Tibial artery (tissue), 4 donors: ENCODE measurements at regions not wholly inside any gene's neighbourhood (a gene's known extent, or its start where the extent isn't known, plus 50 kb on each side); places are given as distances from the start of the nearest gene placed in this dataset.

Experiments
- DNase-seq, 2 donors: peaks; one replicate each; pipeline ENCODE4 v3.0.0-alpha.2; 2019
- H3K27ac ChIP-seq, 2 donors: fragments of 200-600 bp; sonication (generic) in 1 of 2; 1 replicate in 1 of 2; 2 replicates in 1 of 2; pipeline ENCODE4 v1.5.1; 2018 to 2019; ENCODE audit warnings: mild to moderate bottlenecking in 1 of 2
- H3K27me3 ChIP-seq, 2 donors: fragments of 200-600 bp; sonication (generic) in 1 of 2; one replicate each; pipeline versions ENCODE4 v1.5.1 to v1.6.0; 2016 to 2019
- H3K36me3 ChIP-seq, 3 donors: fragments of 200-600 bp; sonication (generic) in 2 of 3; one replicate each; pipeline ENCODE4 v1.5.1; 2016 to 2019; ENCODE audit warnings: mild to moderate bottlenecking in 2 of 3
- H3K4me1 ChIP-seq, 4 donors: fragments of 200-600 bp; sonication (generic) in 2 of 4; 1 replicate in 3 of 4; 2 replicates in 1 of 4; pipeline ENCODE4 v1.5.1; 2016 to 2019
- H3K4me3 ChIP-seq, 2 donors: fragments of 200-600 bp; sonication (generic) in 1 of 2; 1 replicate in 1 of 2; 2 replicates in 1 of 2; pipeline ENCODE4 v1.5.1; 2018 to 2019; ENCODE audit warnings: mild to moderate bottlenecking in 2 of 2
- H3K9me3 ChIP-seq, 3 donors: fragments of 200-600 bp; sonication (generic) in 1 of 3; one replicate each; pipeline ENCODE4 v1.5.1; 2016 to 2019
- intact Hi-C: fragments of 100-400 bp; cut with DNase I; formaldehyde crosslinking; loops from one replicate; pipeline ENCODE4 v1.15.0; 2023; ENCODE audit warnings: low total_unique reads
- TF ChIP-seq, protein P1 (sequence below), 2 experiments: fragments of 200-600 bp in 1 of 2; fragments of 450-650 bp in 1 of 2; IDR thresholded peaks; one replicate each; pipeline ENCODE4 v1.5.1; 2017 to 2019; ENCODE audit warnings: antibody characterized with exemption in 2 of 2, mild to moderate bottlenecking in 1 of 2, moderate library complexity in 1 of 2

DNA sequence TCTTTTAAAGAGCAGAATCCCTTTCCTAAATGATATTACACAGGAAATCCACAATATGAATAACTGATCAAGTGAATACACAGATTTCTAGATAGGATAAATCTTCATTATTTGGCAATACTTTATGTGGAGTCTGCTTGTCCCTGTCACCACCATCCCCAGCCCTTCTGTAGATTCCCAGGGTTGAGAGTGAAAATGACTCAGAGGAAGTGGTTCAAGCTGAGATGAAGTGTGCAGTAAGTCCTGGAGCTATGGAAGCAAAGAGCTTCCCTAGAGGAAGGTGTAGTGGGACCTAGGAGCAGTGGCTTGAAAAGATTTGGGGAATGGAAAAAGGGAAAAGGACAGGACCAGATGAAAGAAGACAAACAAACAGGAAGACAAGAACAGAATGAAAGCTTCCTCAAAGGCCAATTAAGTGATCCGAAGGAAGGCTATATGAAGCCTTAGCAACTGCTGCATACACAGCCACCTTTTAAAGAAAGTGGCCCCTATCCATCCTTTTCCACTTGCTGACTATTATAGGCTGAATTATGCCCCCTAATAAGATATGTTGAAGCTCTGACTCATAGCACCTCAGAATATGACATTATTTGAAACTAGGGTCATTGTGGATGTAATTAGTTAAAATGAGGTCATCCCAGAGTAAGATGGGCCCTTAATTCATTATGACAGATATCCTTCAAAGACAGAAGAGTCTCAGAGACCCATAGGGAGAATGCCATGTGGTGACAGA, 96.5 kb upstream of the CAMK1G start:
- no peak overlapping the region for H3K27ac ChIP-seq
- DNase-seq = no peak
- no peaks in the 10 kb centered on the region for H3K9me3 ChIP-seq
- no peaks in the 10 kb centered on the region for H3K36me3 ChIP-seq
- H3K4me3 ChIP-seq = no peak overlapping the region
- H3K27me3 ChIP-seq = no peaks in the 10 kb centered on the region
- intact Hi-C loops = no loop called here
- TF ChIP-seq, protein P1, sequence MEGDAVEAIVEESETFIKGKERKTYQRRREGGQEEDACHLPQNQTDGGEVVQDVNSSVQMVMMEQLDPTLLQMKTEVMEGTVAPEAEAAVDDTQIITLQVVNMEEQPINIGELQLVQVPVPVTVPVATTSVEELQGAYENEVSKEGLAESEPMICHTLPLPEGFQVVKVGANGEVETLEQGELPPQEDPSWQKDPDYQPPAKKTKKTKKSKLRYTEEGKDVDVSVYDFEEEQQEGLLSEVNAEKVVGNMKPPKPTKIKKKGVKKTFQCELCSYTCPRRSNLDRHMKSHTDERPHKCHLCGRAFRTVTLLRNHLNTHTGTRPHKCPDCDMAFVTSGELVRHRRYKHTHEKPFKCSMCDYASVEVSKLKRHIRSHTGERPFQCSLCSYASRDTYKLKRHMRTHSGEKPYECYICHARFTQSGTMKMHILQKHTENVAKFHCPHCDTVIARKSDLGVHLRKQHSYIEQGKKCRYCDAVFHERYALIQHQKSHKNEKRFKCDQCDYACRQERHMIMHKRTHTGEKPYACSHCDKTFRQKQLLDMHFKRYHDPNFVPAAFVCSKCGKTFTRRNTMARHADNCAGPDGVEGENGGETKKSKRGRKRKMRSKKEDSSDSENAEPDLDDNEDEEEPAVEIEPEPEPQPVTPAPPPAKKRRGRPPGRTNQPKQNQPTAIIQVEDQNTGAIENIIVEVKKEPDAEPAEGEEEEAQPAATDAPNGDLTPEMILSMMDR (IDR thresholded peaks at IDR 0.05) = no peak
- no peaks in the 10 kb centered on the region for H3K4me1 ChIP-seq

DNA sequence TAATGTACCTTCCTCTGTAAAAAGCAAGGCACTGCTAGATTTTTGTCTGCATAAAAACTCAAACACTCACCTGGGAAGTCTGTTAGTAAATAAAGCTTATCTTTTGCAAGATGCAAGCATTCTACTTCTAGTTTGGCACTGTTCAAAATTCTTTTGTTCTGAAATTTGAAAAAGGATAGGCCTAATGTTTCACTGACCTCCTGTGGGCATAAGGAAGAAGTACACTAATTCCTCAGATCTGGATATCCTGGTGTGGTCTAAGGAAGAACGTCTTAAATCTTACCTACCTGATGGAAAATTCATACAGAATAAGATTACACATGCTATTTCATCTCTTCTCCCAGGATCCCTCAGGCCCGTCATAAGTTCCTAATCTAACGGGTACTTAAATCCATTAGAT, 93.5 kb upstream of the CAMK1G start:
- no peaks in the 10 kb centered on the region for H3K4me1 ChIP-seq
- H3K27me3 ChIP-seq = no peaks in the 10 kb centered on the region
- TF ChIP-seq, protein P1 (IDR thresholded peaks at IDR 0.05) = no peak
- no peak overlapping the region for H3K4me3 ChIP-seq
- intact Hi-C loops = no loop called here
- no peak for DNase-seq
- H3K36me3 ChIP-seq = no peaks in the 10 kb centered on the region
- no peak overlapping the region for H3K27ac ChIP-seq
- no peaks in the 10 kb centered on the region for H3K9me3 ChIP-seq

DNA sequence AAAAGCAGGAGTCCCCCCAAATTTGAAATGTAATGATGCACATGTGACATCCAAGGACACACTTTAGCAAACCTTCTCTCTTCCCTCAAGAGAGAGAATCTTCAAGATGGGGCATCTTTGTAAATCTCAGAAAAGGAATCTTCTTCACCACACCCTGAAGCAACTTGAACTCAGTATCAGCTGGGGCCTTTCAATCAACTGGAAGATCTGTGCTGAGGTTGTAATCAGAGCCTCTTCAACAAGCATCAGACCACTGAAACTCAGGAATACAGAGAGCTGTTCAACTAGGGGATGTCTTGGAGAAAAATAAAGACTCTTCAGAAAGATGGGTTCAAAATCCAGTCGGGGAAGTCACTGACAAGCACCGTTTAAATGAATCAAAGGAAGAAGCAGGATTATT, 92.5 kb upstream of the CAMK1G start:
- intact Hi-C loops = no loop called here
- DNase-seq = no peak
- no peaks in the 10 kb centered on the region for H3K36me3 ChIP-seq
- TF ChIP-seq, protein P1 (IDR thresholded peaks at IDR 0.05) = no peak
- no peaks in the 10 kb centered on the region for H3K27me3 ChIP-seq
- H3K4me1 ChIP-seq = no peaks in the 10 kb centered on the region
- peaks cover 0 to 2% (median 0%) of the 10 kb centered on the region in 3 donors for H3K9me3 ChIP-seq
- H3K4me3 ChIP-seq = no peak overlapping the region
- no peak overlapping the region for H3K27ac ChIP-seq

DNA sequence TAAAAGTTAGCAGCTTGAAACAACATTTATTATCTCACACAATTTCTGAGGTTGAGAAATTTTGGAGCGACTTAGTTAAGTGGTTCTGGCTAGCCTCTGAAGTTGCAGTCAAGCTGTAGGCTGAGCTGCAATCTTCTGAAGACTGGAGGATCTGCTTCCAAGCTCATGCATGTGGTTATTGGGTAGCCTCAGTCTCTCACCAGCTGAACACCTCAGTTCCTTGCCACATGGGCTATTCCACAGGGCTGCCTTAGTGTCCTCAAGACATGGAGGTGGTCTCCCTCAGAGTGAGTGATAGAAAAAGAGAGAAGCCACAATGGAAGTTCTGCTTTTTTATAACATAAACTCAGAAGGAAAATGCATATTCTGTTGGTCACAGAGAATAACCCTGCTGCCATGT, 92.0 kb upstream of the CAMK1G start:
- Histone ChIP-seq H3K27me3 (no peaks in the 10 kb centered on the region), H3K4me3 (no peak overlapping the region), H3K27ac (no peak overlapping the region), H3K9me3 (peaks cover 0 to 2% (median 2%) of the 10 kb centered on the region in 3 donors), H3K36me3 (no peaks in the 10 kb centered on the region), H3K4me1 (no peaks in the 10 kb centered on the region)
- no peak for DNase-seq
- intact Hi-C loops = no loop called here
- TF ChIP-seq, protein P1 (IDR thresholded peaks at IDR 0.05) = no peak

DNA sequence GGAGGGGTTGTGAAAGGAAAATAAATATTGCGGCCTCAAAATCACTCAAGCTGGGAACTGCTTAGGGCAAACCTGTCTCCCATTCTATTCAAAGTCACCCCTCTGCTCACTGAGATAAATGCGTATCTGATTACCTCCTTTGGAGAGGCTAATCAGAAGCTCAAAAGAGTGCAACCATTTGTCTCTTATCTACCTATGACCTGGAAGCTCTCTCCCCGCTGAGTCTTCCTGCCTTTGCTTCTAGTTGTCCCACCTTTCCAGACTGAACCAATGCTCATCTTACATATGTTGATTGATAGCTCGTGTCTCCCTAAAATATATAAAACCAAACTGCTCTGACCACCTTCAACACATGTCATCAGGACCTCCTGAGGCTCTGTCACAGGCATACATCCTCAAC, 91.6 kb upstream of the CAMK1G start:
- intact Hi-C loops = no loop called here
- TF ChIP-seq, protein P1 (IDR thresholded peaks at IDR 0.05) = no peak
- no peak overlapping the region for H3K4me3 ChIP-seq
- DNase-seq = no peak
- H3K27ac ChIP-seq = no peak overlapping the region
- peaks cover 0 to 2% (median 2%) of the 10 kb centered on the region in 3 donors for H3K9me3 ChIP-seq
- H3K4me1 ChIP-seq = no peaks in the 10 kb centered on the region
- H3K36me3 ChIP-seq = no peaks in the 10 kb centered on the region
- no peaks in the 10 kb centered on the region for H3K27me3 ChIP-seq
